Chondrocyte (in vitro differentiated cells): ENCODE measurements at regions not wholly inside any gene's neighbourhood (a gene's known extent, or its start where the extent isn't known, plus 50 kb on each side); places are given as distances from the start of the nearest gene placed in this dataset.
A peak's percentile ranks its signal among the peaks of the same experiment; 100 is the strongest.

Source experiments
- DNase-seq: peaks from one replicate; pipeline ENCODE4 v3.0.0; 2021; ENCODE audit warnings: mixed read lengths, low spot score
- H3K27ac Mint-ChIP-seq: one replicate; pipeline ENCODE4 v1.8.0; 2021; ENCODE audit warnings: mild to moderate bottlenecking, moderate library complexity, mixed read lengths; ENCODE audit not compliant: unreplicated experiment
- H3K27me3 Mint-ChIP-seq: 2 replicates; pipeline ENCODE4 v1.8.0; 2021; ENCODE audit warnings: low read depth, mixed read lengths
- H3K36me3 Mint-ChIP-seq: 2 replicates; pipeline ENCODE4 v1.8.0; 2021; ENCODE audit warnings: low read depth, mixed read lengths
- H3K4me1 Mint-ChIP-seq: 2 replicates; pipeline ENCODE4 v1.8.0; 2021; ENCODE audit warnings: low read depth, mild to moderate bottlenecking, mixed read lengths
- H3K4me3 Mint-ChIP-seq: one replicate; pipeline ENCODE4 v1.8.0; 2021; ENCODE audit warnings: mild to moderate bottlenecking, moderate library complexity, mixed read lengths; ENCODE audit not compliant: unreplicated experiment
- H3K9me3 Mint-ChIP-seq: 2 replicates; pipeline ENCODE4 v1.8.0; 2021; ENCODE audit warnings: low read depth, mixed read lengths
- TF ChIP-seq, protein P1 (sequence below): fragments of 200-600 bp; sonication (generic); IDR thresholded peaks from 2 replicates; pipeline ENCODE4 v1.5.0; 2021; ENCODE audit warnings: antibody characterized with exemption, mild to moderate bottlenecking, moderate library complexity

DNA sequence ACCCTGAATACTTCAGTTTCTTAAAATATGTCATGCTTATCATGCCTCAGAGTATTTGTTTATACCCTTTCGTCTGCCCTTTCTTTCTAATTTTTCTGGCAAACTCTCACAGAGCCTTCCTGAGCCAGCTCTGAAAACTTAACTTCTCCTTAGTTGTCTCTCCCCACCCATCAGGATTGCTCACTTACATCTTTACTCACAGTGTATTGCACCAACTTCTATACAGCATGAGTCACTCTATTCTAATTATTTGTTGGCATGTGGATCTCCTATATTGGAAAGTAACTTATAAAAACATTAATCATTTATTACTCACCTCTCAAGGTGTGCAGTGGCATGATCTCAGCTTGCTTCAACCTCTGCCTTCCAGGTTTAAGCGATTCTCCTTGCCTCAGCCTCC lies 114.9 kb downstream of the FANCF start:
- TF ChIP-seq, protein P1, sequence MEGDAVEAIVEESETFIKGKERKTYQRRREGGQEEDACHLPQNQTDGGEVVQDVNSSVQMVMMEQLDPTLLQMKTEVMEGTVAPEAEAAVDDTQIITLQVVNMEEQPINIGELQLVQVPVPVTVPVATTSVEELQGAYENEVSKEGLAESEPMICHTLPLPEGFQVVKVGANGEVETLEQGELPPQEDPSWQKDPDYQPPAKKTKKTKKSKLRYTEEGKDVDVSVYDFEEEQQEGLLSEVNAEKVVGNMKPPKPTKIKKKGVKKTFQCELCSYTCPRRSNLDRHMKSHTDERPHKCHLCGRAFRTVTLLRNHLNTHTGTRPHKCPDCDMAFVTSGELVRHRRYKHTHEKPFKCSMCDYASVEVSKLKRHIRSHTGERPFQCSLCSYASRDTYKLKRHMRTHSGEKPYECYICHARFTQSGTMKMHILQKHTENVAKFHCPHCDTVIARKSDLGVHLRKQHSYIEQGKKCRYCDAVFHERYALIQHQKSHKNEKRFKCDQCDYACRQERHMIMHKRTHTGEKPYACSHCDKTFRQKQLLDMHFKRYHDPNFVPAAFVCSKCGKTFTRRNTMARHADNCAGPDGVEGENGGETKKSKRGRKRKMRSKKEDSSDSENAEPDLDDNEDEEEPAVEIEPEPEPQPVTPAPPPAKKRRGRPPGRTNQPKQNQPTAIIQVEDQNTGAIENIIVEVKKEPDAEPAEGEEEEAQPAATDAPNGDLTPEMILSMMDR = no peak
- Mint-ChIP-seq H3K36me3 (no peaks in the 10 kb centered on the region), H3K27ac (no peak overlapping the region), H3K4me1 (peaks cover 5% of the 10 kb centered on the region), H3K4me3 (no peak overlapping the region), H3K9me3 (no peaks in the 10 kb centered on the region), H3K27me3 (peaks cover 3% of the 10 kb centered on the region)
- no peak for DNase-seq

- H3K27ac Mint-ChIP-seq = no peak overlapping the region
- H3K4me3 Mint-ChIP-seq = no peak overlapping the region
- no peaks in the 10 kb centered on the region for H3K36me3 Mint-ChIP-seq
- no peaks in the 10 kb centered on the region for H3K9me3 Mint-ChIP-seq
- no peak for DNase-seq
- H3K4me1 Mint-ChIP-seq = peaks cover 5% of the 10 kb centered on the region
- peaks cover 6% of the 10 kb centered on the region for H3K27me3 Mint-ChIP-seq
- TF ChIP-seq, protein P1 = no peak
Measured at GRCh38 chr11:22510010-22510409, 115.6 kb downstream of the FANCF start.

DNA sequence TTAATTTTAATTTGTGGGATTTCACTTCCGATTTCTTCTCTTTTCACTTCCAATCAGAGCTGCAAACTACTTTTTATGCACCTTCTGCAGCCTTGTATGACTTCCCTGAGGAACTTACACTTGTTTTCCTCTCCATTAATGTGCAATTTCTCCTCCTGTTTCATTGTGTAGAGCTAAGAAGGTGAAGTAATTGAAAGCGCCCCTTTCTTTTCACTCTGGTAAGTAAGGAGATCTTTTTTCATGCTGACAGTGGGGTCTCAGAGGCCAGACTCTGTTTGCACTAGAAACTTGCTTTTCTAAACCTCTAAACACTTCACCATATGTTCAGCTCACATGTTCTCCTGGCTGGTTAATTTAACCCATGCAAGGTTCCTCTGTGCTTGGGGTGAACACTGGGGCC lies 117.0 kb downstream of the FANCF start:
- peaks cover 5% of the 10 kb centered on the region for H3K4me1 Mint-ChIP-seq
- peaks cover 6% of the 10 kb centered on the region for H3K27me3 Mint-ChIP-seq
- H3K27ac Mint-ChIP-seq = no peak overlapping the region
- H3K4me3 Mint-ChIP-seq = no peak overlapping the region
- TF ChIP-seq, protein P1 = no peak
- H3K36me3 Mint-ChIP-seq = no peaks in the 10 kb centered on the region
- H3K9me3 Mint-ChIP-seq = no peaks in the 10 kb centered on the region
- DNase-seq = no peak

- Mint-ChIP-seq H3K4me1 (peaks cover 4% of the 10 kb centered on the region), H3K36me3 (no peaks in the 10 kb centered on the region), H3K4me3 (no peak overlapping the region), H3K27me3 (peaks cover 2% of the 10 kb centered on the region), H3K27ac (no peak overlapping the region), H3K9me3 (peaks cover 2% of the 10 kb centered on the region)
- TF ChIP-seq, protein P1 = no peak
- no peak for DNase-seq
Measured at GRCh38 chr11:22497474-22497873, 128.1 kb downstream of the FANCF start.

- peak overlapping the region; percentile 40 for H3K4me3 Mint-ChIP-seq
- DNase-seq = no peak
- peaks cover 2% of the 10 kb centered on the region for H3K27me3 Mint-ChIP-seq
- H3K27ac Mint-ChIP-seq = no peak overlapping the region
- peaks cover 15% of the 10 kb centered on the region for H3K4me1 Mint-ChIP-seq
- no peaks in the 10 kb centered on the region for H3K36me3 Mint-ChIP-seq
- H3K9me3 Mint-ChIP-seq = peaks cover 2% of the 10 kb centered on the region
- TF ChIP-seq, protein P1 = no peak
Measured at GRCh38 chr11:22491555-22492225, 133.9 kb downstream of the FANCF start.
